GM19455 (cell line): ENCODE measurements at regions not wholly inside any gene's neighbourhood (a gene's known extent, or its start where the extent isn't known, plus 50 kb on each side); places are given as distances from the start of the nearest gene placed in this dataset.
"Not testable (repeated sequence)": the region's sequence is repeated elsewhere in the genome, so short reads cannot be mapped to it uniquely, and the experiment has no call there.

ENCODE experiments used
- ATAC-seq: cut with Tn5 transposase; IDR thresholded peaks from one replicate; pipeline ENCODE4 v1.9.1; 2021; ENCODE audit not compliant: unreplicated experiment

- no peak for ATAC-seq
These were observed 854.3 kb downstream of the UQCRFS1 start for GRCh38 chr19:28358633-28359032.

DNA sequence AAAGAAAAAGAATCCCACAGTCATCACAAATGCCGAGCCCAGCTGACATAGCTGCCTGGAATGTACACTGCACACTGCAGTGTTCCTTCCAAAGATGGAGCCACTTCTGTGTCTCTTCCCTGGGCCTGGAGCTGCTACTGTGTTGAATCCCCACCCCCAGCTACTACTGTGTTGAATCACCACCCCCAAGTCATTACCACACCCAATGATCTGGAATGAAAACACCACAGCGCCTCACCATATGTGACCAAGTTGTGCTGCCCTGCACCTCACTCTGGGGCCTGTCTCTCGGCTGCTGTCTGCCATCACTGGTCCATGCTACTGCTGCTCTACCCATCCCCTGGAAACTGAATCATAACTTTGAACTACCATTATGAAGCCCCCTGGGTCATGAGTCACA, 861.2 kb downstream of the UQCRFS1 start:
- no peak for ATAC-seq

DNA sequence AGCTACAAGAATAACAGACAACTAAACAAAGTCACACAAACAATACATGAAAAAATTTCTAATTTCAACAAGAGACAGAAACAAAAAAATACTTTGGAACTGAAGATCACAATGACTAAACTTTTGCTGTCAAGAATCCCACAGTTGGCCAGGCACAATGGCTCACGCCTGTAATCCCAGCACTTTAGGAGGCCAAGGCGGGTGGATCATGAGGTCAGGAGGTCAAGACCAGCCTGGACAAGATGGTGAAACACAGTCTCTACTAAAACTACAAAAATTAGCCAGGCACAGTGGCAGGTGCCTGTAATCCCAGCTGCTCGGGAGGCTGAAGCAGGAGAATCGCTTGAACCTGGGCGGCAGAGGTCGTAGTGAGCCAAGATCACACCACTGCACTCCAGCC, 861.6 kb downstream of the UQCRFS1 start:
- ATAC-seq: not testable (repeated sequence)

DNA sequence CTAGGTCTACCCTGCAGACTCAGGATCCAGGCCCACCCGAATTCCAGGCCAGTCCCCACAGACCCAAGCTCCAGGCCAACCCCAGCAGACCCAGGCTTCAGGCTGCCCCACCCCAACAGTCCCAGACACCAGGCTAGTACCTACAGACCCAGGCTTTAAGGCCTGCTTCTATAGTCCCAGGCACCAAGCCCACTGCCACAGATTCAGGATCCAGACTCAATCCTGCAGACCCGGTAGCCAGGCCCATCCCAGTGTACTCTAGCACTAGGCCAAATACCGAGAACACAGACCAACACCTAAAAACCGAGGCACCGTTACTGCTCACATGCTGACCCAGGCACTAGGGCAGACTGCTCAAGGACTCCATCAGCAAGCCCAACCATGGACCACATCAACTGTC, 862.3 kb downstream of the UQCRFS1 start:
- no peak for ATAC-seq

DNA sequence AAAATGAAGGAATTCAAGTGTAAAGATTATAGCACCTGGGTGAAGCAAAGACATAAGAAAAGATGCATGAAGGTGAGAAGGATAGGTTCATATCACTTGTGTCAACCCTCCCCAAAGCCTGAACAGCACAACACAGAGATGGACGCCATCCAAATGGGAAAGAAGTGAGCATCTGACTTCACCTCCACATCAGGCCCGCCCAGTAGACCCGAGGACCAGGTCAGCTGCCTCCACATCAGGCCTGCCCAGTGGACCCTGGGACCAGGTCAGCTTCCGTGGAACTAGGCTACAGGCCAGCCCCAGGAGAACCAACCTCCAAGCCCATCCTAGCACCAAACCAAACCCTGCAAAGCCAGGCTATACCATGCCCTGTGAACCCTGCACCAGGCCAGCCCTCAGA, 862.9 kb downstream of the UQCRFS1 start:
- no peak for ATAC-seq

DNA sequence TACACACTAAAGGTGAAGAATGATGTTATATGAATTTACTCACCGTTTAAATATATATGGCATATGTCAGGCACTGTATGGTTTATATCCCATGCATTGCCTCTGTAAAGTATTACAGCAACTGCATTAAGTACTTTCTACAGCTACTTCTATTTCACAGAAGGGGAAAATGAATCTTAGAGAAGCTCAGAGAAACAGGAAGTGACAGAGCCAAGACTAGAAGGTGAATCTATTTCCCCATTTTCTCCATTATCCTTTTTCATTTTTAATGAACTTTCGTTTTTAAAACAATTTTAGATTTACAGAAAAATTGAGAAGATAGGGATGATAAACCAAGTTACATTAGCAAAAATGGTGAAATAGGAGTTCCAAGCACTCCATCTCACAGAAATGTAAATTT, 863.3 kb downstream of the UQCRFS1 start:
- no peak for ATAC-seq

DNA sequence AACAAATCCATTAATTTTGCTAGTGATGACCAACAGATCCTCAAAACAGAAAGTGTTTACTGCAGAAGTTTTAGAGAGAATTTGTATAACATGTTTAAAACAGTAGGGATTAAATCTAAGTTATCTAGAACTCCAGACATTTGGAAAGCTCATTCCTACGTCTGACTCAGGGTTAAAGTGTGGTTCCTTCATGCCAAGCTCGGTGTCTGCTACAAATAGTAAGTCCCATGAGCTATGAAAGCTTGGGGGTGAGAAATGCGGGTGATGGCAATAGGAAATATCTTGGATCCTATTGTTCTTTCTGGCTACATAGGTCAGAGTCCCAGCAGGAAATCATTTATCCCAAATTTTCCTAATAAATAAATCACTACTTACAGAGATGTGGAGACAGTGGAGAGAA, 867.1 kb downstream of the UQCRFS1 start:
- no peak for ATAC-seq

- ATAC-seq: no peak
These were observed 871.1 kb downstream of the UQCRFS1 start for GRCh38 chr19:28341810-28342350.

- no peak for ATAC-seq
These were observed 878.5 kb downstream of the UQCRFS1 start for GRCh38 chr19:28334419-28334818.

DNA sequence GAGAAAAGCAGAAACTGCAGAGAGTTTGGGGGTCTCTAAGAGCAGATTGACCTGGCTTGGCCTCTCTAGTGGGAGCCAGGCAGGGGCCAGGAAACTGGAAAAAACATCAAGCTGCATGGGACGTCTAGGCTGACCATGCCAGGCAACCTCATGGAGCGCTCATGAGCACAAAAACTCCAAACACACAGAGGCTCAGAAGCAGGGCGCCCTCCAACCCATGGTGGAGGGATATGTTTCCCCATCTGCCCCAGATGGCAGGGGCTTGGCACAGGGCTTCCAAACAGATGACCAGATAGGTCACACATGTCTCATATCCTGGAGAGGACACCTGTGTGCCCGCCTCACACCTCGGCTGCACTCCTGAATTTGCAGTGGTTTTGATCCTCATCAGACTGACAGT, 879.0 kb downstream of the UQCRFS1 start:
- no peak for ATAC-seq

- ATAC-seq: no peak
These were observed 880.1 kb downstream of the UQCRFS1 start for GRCh38 chr19:28332886-28333285.

DNA sequence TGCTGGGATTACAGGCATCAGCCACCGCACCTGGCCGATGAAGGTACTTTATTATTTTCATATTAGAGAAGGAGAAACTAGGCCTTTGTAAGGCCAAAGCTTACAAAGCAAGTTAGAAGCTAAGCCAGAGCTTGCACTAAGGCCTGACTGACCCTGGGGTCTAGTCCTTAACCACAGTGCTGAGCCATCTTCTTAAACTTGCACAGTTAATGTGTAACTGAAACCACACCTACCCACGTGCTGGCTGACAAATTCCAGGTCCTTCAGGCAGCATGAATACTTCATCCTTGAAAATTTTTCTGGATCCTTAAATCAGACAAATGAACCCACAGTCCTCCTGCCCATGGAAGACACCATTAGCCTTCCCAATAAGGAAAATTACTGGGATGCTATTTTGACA, 880.6 kb downstream of the UQCRFS1 start:
- ATAC-seq: no peak

DNA sequence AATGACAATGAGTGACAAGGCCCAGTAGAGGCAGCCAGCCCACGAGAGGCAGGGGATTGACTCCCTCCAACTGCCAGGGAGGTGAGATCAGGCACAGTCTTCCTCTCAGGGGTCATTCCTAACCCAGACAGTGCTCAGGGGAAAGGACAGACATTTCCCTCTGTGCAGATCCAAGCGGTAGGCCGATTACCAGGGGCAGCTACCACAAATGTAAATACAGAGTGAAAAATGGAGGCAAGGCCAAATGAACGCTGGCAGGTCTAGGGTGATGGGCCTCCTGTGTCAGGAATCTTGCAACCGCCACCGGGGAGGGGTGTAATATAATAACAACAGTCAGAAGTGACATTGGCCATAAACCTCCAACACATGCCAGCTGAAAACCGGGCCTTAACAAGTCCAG, 881.4 kb downstream of the UQCRFS1 start:
- ATAC-seq: no peak

- no peak for ATAC-seq
These were observed 882.1 kb downstream of the UQCRFS1 start for GRCh38 chr19:28330831-28331230.

- no peak for ATAC-seq
These were observed 883.5 kb downstream of the UQCRFS1 start for GRCh38 chr19:28329429-28329828.

DNA sequence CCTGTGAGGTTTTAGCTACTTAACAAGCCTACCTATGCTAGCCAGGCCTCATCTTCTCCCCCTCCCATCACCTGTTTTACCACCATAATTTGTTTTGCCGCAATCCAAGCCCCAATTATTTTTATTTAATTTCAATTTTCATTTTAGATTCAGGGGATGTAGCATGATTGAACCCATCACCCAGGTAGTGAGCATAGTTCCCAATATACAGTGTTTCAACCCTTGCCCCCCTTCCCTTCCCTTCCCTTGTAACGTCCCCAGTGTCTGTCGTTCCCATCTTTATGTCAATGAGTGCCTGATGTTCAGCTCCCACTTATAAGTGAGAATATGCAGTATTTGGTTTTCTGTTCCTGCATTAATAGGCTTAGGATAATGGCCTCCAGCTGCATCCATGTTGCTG, 885.0 kb downstream of the UQCRFS1 start:
- no peak for ATAC-seq

DNA sequence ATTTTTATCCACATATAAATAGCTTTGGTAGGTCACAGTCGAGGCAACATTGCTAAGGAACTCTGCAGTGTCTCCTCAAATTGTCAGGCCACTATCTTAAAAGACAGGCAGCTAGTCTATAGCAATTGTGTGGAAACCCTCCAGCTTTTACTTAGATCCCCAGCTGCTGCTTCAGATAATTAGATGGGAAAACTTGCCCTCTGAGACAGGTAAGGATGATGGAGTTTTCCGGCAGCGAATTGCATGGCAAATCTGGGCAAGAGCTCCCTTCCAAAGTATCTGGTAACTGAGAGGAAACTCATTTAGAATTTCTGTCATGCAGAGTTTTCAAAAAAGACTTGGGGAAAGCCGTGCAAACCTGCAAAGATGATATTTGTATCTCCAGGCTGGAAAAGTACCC, 886.2 kb downstream of the UQCRFS1 start:
- no peak for ATAC-seq

GRCh38 chr19:28324275-28325060, 888.5 kb downstream of the UQCRFS1 start:
- ATAC-seq: no peak

GRCh38 chr19:28322945-28323344, 890.0 kb downstream of the UQCRFS1 start:
- ATAC-seq: no peak

- no peak for ATAC-seq
These were observed 890.5 kb downstream of the UQCRFS1 start for GRCh38 chr19:28322491-28322890.

GRCh38 chr19:28319918-28320317, 893.0 kb downstream of the UQCRFS1 start:
- ATAC-seq: no peak

GRCh38 chr19:28319227-28319626, 893.7 kb downstream of the UQCRFS1 start:
- no peak for ATAC-seq
